ENCODE measurements at regions not wholly inside any gene's neighbourhood (a gene's known extent, or its start where the extent isn't known, plus 50 kb on each side); places are given as distances from the start of the nearest gene placed in this dataset.

DNA sequence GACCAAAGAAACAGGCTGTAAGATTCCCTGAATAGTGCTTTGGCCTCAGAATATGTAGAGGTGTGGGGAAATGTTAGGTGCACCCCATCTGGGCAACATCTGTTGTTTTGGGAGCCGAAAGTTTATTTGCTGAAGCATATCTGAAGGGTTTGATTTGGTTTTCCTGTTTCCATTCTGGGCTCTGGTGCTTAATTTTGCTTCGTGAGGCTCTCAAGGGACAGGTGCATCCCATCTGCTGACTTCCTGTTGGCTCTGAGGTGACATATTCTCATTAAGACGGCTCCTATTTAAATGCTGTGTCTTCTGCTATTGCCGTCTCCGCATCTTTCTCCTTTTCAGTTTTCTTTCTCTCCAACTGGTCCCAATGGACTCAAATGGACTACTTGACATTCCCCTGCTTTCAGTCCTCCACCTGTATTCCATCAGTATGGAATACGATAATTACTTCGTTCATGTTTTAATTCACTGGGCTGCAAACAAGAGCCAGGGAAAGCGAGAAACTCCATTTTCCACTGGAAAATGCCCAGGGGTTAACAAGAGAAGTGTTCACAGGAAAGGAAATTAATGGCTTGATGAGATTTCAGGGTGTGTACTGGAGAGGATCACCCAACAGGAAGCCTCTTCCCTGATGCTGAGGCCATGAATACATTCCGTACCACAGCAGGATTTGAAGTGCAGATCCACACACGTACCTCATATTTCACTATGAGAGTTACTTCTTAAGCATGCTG lies 104.0 kb downstream of the MTX3 start:
- no peak overlapping the region for H3K4me3 ChIP-seq (replicated peaks in 1 of 2; ENCODE audit: low read depth in 1 of 2, low read length in 2 of 2)
- H3K4me2 ChIP-seq (ENCODE audit: low read length): no peak overlapping the region
- BruUV-seq (replicated peaks): no TSS peak
- H3K36me3 ChIP-seq (ENCODE audit: control insufficient read depth in 1 of 2, insufficient read depth in 2 of 2, low read length in 2 of 2): no peaks in the 10 kb centered on the region
- H3K9me2 ChIP-seq (ENCODE audit: insufficient read depth): no peaks in the 10 kb centered on the region
- ChIA-PET CTCF (interaction anchor here (1.1 kb wide), 1 partner anchor 8 kb away, joined by 4 read pairs; no protein-coding TSS in a partner anchor), RAD21 (ENCODE audit: low non-redundant PET in 1 of 2, low total read pairs in 2 of 2, uncharacterized antibody in 2 of 2, unreplicated experiment in 2 of 2) (no interaction called here), POLR2A (no interaction called here)
- ATAC-seq: no peak
- no peak overlapping the region for H3K9ac ChIP-seq (ENCODE audit: low read length)
- H3K27ac ChIP-seq (ENCODE audit: low read depth, low read length): no peak overlapping the region
- no peaks in the 10 kb centered on the region for H3K27me3 ChIP-seq (ENCODE audit: insufficient read depth, low read length)
- TF ChIP-seq, protein P1, sequence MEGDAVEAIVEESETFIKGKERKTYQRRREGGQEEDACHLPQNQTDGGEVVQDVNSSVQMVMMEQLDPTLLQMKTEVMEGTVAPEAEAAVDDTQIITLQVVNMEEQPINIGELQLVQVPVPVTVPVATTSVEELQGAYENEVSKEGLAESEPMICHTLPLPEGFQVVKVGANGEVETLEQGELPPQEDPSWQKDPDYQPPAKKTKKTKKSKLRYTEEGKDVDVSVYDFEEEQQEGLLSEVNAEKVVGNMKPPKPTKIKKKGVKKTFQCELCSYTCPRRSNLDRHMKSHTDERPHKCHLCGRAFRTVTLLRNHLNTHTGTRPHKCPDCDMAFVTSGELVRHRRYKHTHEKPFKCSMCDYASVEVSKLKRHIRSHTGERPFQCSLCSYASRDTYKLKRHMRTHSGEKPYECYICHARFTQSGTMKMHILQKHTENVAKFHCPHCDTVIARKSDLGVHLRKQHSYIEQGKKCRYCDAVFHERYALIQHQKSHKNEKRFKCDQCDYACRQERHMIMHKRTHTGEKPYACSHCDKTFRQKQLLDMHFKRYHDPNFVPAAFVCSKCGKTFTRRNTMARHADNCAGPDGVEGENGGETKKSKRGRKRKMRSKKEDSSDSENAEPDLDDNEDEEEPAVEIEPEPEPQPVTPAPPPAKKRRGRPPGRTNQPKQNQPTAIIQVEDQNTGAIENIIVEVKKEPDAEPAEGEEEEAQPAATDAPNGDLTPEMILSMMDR (IDR thresholded peaks at IDR 0.05 in 2 of 3, conservative IDR thresholded peaks at IDR 0.05 in 1 of 3; ENCODE audit: borderline replicate concordance in 1 of 3, insufficient read depth in 1 of 3, low read depth in 2 of 3, low read length in 2 of 3): no peak
- TF ChIP-seq POLR2AphosphoS5 (IDR thresholded peaks at IDR 0.05; ENCODE audit: low read depth, low read length) (no peak), YY1 (IDR thresholded peaks at IDR 0.05; ENCODE audit: extremely low read depth, insufficient replicate concordance, low read depth, low read length) (no peak), RAD21 (IDR thresholded peaks at IDR 0.05; ENCODE audit: low read depth) (no peak), ELF1 (IDR thresholded peaks at IDR 0.05; ENCODE audit: borderline replicate concordance, low read depth) (no peak), SP1 (IDR thresholded peaks at IDR 0.05; ENCODE audit: low read depth) (no peak)
- TF ChIP-seq, protein P2, sequence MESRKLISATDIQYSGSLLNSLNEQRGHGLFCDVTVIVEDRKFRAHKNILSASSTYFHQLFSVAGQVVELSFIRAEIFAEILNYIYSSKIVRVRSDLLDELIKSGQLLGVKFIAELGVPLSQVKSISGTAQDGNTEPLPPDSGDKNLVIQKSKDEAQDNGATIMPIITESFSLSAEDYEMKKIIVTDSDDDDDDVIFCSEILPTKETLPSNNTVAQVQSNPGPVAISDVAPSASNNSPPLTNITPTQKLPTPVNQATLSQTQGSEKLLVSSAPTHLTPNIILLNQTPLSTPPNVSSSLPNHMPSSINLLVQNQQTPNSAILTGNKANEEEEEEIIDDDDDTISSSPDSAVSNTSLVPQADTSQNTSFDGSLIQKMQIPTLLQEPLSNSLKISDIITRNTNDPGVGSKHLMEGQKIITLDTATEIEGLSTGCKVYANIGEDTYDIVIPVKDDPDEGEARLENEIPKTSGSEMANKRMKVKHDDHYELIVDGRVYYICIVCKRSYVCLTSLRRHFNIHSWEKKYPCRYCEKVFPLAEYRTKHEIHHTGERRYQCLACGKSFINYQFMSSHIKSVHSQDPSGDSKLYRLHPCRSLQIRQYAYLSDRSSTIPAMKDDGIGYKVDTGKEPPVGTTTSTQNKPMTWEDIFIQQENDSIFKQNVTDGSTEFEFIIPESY (IDR thresholded peaks at IDR 0.05; ENCODE audit: extremely low read depth, insufficient replicate concordance, low read length): no peak
- TF ChIP-seq, protein P3, sequence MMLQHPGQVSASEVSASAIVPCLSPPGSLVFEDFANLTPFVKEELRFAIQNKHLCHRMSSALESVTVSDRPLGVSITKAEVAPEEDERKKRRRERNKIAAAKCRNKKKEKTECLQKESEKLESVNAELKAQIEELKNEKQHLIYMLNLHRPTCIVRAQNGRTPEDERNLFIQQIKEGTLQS (IDR thresholded peaks at IDR 0.05): no peak
- TF ChIP-seq, protein P4, sequence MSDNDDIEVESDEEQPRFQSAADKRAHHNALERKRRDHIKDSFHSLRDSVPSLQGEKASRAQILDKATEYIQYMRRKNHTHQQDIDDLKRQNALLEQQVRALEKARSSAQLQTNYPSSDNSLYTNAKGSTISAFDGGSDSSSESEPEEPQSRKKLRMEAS (IDR thresholded peaks at IDR 0.05): no peak
- no peaks in the 10 kb centered on the region for H3K9me3 ChIP-seq (ENCODE audit: control insufficient read depth in 1 of 2, insufficient read depth in 1 of 2, low read depth in 1 of 2, low read length in 2 of 2)
- intact Hi-C loops (cut with micrococcal nuclease): no loop called here
- no peaks in the 10 kb centered on the region for H3K79me2 ChIP-seq (ENCODE audit: insufficient read depth, low read length)
- no peak overlapping the region for H2AFZ ChIP-seq (ENCODE audit: low read depth, low read length, poor library complexity, severe bottlenecking)
- H4K20me1 ChIP-seq (ENCODE audit: insufficient read depth): no peaks in the 10 kb centered on the region
- H3K4me1 ChIP-seq (ENCODE audit: control insufficient read depth in 1 of 2, insufficient read depth in 2 of 2, low read length in 2 of 2): no peaks in the 10 kb centered on the region
- no peak for DNase-seq (ENCODE audit: low read depth, low spot score)
